ENCODE measurements at regions not wholly inside any gene's neighbourhood (a gene's known extent, or its start where the extent isn't known, plus 50 kb on each side); places are given as distances from the start of the nearest gene placed in this dataset.

- no peak for TF ChIP-seq POLR2A (IDR thresholded peaks at IDR 0.05)
- no peak for TF ChIP-seq CTCF (IDR thresholded peaks at IDR 0.05)
Measured at GRCh38 chr19:30158067-30158892, 213.9 kb upstream of the ZNF536 start.
